ENCODE measurements at regions not wholly inside any gene's neighbourhood (a gene's known extent, or its start where the extent isn't known, plus 50 kb on each side); places are given as distances from the start of the nearest gene placed in this dataset.
"Not testable (repeated sequence)": the region's sequence is repeated elsewhere in the genome, so short reads cannot be mapped to it uniquely, and the experiment has no call there.

GRCh38 chr12:124652661-124653060 is 85.2 kb upstream of the NCOR2 start:
- DNase-seq (ENCODE audit: low read depth in 2 of 2) = no peak

GRCh38 chr12:124651516-124652273 is 84.3 kb upstream of the NCOR2 start:
- DNase-seq (ENCODE audit: low read depth in 2 of 2) = no peak

- no peak for DNase-seq (ENCODE audit: low read depth in 2 of 2)
Measured at GRCh38 chr12:124650912-124651311, 83.5 kb upstream of the NCOR2 start.

GRCh38 chr12:124648710-124649384 is 81.4 kb upstream of the NCOR2 start:
- no peak for DNase-seq (ENCODE audit: low read depth in 2 of 2)

GRCh38 chr12:124647316-124647715 is 79.9 kb upstream of the NCOR2 start:
- DNase-seq (ENCODE audit: low read depth in 2 of 2) = no peak

- peak; percentile 32 to 49 for DNase-seq (ENCODE audit: low read depth in 2 of 2)
Measured at GRCh38 chr12:124646385-124647230, 79.2 kb upstream of the NCOR2 start.

- no peak for DNase-seq (ENCODE audit: low read depth in 2 of 2)
Measured at GRCh38 chr12:124645530-124646244, 78.3 kb upstream of the NCOR2 start.

GRCh38 chr12:124643768-124644167 is 76.4 kb upstream of the NCOR2 start:
- not testable (repeated sequence) for DNase-seq (ENCODE audit: low read depth in 2 of 2)

- DNase-seq (ENCODE audit: low read depth in 2 of 2) = no peak
Measured at GRCh38 chr12:124642105-124642504, 74.7 kb upstream of the NCOR2 start.

GRCh38 chr12:124641591-124641990 is 74.2 kb upstream of the NCOR2 start:
- DNase-seq (ENCODE audit: low read depth in 2 of 2) = no peak

GRCh38 chr12:124640056-124640455 is 72.6 kb upstream of the NCOR2 start:
- DNase-seq (ENCODE audit: low read depth in 2 of 2) = no peak

- DNase-seq (ENCODE audit: low read depth in 2 of 2) = no peak
Measured at GRCh38 chr12:124639122-124639806, 71.9 kb upstream of the NCOR2 start.

GRCh38 chr12:124637581-124637981 is 70.2 kb upstream of the NCOR2 start:
- DNase-seq (ENCODE audit: low read depth in 2 of 2) = no peak

GRCh38 chr12:124637163-124637562 is 69.8 kb upstream of the NCOR2 start:
- DNase-seq (ENCODE audit: low read depth in 2 of 2) = no peak

GRCh38 chr12:124636138-124636978 is 68.9 kb upstream of the NCOR2 start:
- peak in 1 of 2 donors; percentile 52 for DNase-seq (ENCODE audit: low read depth in 2 of 2)

GRCh38 chr12:124635316-124635715 is 67.9 kb upstream of the NCOR2 start:
- DNase-seq (ENCODE audit: low read depth in 2 of 2) = no peak

- DNase-seq (ENCODE audit: low read depth in 2 of 2) = no peak
Measured at GRCh38 chr12:124633365-124634362, 66.3 kb upstream of the NCOR2 start.

- no peak for DNase-seq (ENCODE audit: low read depth in 2 of 2)
Measured at GRCh38 chr12:124632519-124632984, 65.1 kb upstream of the NCOR2 start.
